HG02759 (cell line): ENCODE measurements at regions not wholly inside any gene's neighbourhood (a gene's known extent, or its start where the extent isn't known, plus 50 kb on each side); places are given as distances from the start of the nearest gene placed in this dataset.
"Not testable (repeated sequence)": the region's sequence is repeated elsewhere in the genome, so short reads cannot be mapped to it uniquely, and the experiment has no call there.

Experiments
- ATAC-seq: cut with Tn5 transposase; IDR thresholded peaks from one replicate; pipeline ENCODE4 v1.9.1; 2021; ENCODE audit warnings: mild to moderate bottlenecking, moderate library complexity; ENCODE audit not compliant: unreplicated experiment

- ATAC-seq, result no peak
Measured at GRCh38 chr4:134544303-134544770, 342.7 kb upstream of the PABPC4L start.

GRCh38 chr4:134540588-134540987 is 339.0 kb upstream of the PABPC4L start:
- no peak for ATAC-seq

- ATAC-seq, result no peak
Measured at GRCh38 chr4:134539729-134540231, 338.2 kb upstream of the PABPC4L start.

GRCh38 chr4:134537701-134538100 is 336.1 kb upstream of the PABPC4L start:
- no peak for ATAC-seq

GRCh38 chr4:134533068-134533467 is 331.5 kb upstream of the PABPC4L start:
- no peak for ATAC-seq

GRCh38 chr4:134531013-134531412 is 329.4 kb upstream of the PABPC4L start:
- no peak for ATAC-seq

GRCh38 chr4:134529629-134530028 is 328.0 kb upstream of the PABPC4L start:
- no peak for ATAC-seq

GRCh38 chr4:134518574-134519217 is 317.1 kb upstream of the PABPC4L start:
- no peak for ATAC-seq

- ATAC-seq, result no peak
Measured at GRCh38 chr4:134510544-134510943, 309.0 kb upstream of the PABPC4L start.

GRCh38 chr4:134505511-134505910 is 303.9 kb upstream of the PABPC4L start:
- ATAC-seq, result no peak

- no peak for ATAC-seq
Measured at GRCh38 chr4:134501973-134502643, 300.5 kb upstream of the PABPC4L start.

- not testable (repeated sequence) for ATAC-seq
Measured at GRCh38 chr4:134501488-134501887, 299.9 kb upstream of the PABPC4L start.

GRCh38 chr4:134499074-134499473 is 297.5 kb upstream of the PABPC4L start:
- ATAC-seq, result no peak

GRCh38 chr4:134490863-134491262 is 289.3 kb upstream of the PABPC4L start:
- ATAC-seq, result no peak

GRCh38 chr4:134483514-134483913 is 281.9 kb upstream of the PABPC4L start:
- ATAC-seq, result not testable (repeated sequence)

GRCh38 chr4:134471569-134471968 is 270.0 kb upstream of the PABPC4L start:
- ATAC-seq, result no peak

- no peak for ATAC-seq
Measured at GRCh38 chr4:134470544-134470943, 269.0 kb upstream of the PABPC4L start.

- no peak for ATAC-seq
Measured at GRCh38 chr4:134465417-134465816, 263.8 kb upstream of the PABPC4L start.

- no peak for ATAC-seq
Measured at GRCh38 chr4:134463771-134464170, 262.2 kb upstream of the PABPC4L start.

- no peak for ATAC-seq
Measured at GRCh38 chr4:134426821-134427220, 225.2 kb upstream of the PABPC4L start.

- no peak for ATAC-seq
Measured at GRCh38 chr4:134425756-134426155, 224.2 kb upstream of the PABPC4L start.

- no peak for ATAC-seq
Measured at GRCh38 chr4:134422776-134423175, 221.2 kb upstream of the PABPC4L start.
